GM19397 (cell line): ENCODE measurements at regions not wholly inside any gene's neighbourhood (a gene's known extent, or its start where the extent isn't known, plus 50 kb on each side); places are given as distances from the start of the nearest gene placed in this dataset.
A peak's percentile ranks its signal among the peaks of the same experiment; 100 is the strongest.

Experiments used
- ATAC-seq: cut with Tn5 transposase; IDR thresholded peaks from one replicate; pipeline ENCODE4 v1.9.1; 2021; ENCODE audit warnings: mild to moderate bottlenecking, moderate library complexity; ENCODE audit not compliant: unreplicated experiment

DNA sequence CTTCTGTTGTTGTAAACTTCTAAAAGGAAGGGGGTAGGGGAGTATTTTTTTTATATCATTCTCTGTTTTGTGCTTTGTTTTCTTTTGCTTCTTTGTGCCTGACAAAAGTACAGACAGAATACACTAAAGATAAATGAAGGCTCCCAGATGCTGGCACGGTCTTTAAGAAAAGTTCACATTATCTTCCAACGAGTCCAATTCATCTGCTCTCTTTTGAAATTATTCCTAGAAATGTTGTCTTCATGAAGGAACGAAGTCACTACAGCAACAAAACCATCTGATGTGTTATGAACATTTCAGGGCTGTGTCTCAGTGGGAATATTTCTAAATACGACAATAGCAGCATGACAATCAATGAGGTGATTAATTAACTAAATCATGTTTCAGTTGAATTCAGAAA is 813.8 kb upstream of the HTR2C start:
- ATAC-seq: no peak

- ATAC-seq: no peak
These were observed 824.5 kb upstream of the HTR2C start for GRCh38 chrX:113759422-113759821.

DNA sequence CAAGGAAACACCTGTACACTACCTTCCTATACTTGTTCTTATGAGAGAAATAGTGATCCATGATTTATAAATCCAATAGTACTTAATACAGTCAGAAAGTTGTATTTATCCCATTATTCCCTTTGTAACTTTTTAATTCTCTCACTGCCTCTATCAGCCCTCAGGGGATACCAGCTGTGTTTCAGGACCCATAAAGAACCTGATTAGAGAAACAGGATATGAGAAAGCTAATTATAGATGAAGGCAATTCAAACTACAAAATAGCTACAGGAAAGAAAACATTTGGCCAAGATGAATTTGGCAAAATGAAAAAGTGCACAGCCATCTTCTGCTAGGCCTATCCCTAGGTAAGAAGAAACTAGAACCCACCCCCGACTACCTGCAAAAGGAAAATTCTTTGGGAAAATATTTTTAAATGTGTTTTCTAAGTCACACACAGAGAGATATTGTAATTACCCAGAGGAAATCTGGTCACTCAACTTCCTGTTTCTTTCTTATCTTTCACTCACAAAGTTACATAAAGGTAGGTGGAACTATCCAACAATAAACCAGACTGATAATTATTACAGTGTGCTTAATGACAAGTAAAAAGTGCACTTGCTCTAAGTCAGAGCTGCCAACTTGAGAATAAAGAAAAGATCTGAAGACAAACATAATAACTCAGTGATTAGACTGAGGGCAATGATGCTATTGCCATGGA is 836.5 kb upstream of the HTR2C start:
- ATAC-seq: peak; percentile 57

GRCh38 chrX:113743069-113743468 is 840.8 kb upstream of the HTR2C start:
- peak; percentile 57 for ATAC-seq

GRCh38 chrX:113741744-113742143 is 842.1 kb upstream of the HTR2C start:
- no peak for ATAC-seq

DNA sequence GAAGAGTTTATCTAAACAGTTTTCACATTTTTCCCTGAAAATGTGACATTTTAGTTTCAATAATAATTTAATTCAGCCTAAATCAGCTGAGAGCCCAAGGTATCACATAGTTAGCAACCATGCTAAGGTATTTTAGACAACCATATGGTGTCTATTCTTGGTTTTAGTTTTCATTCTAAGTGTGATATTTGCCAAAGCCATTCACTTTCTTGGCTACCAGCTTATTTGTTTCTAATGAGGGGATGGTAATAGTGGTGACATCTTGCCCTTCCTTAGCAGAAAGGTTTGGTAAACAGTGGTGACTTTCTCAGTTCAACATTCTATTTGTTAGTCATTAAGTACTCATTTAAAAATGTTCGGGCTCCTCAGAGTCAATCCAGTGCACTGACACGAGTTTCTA is 854.9 kb upstream of the HTR2C start:
- no peak for ATAC-seq

DNA sequence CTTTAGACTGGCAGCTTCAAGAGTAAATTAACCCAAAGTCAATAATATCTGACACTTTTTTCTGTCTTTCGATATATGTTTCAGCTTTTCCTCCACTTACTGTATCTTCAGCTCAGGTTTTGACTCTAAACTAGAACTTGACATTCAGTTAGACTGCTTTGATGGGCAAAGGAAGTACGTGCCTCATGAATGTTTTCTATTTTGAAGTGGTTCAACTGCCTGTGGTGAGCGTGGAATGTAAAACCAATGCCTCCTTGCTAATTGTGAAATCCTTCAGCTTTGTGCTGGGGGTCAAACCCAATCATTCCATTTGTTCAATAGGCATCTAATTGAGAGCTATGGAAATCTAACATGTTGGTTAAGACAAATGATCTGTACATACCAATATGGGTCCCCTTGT is 857.0 kb upstream of the HTR2C start:
- no peak for ATAC-seq

- peak; percentile 58 for ATAC-seq
These were observed 857.4 kb upstream of the HTR2C start for GRCh38 chrX:113726466-113726865.

GRCh38 chrX:113726009-113726408 is 857.9 kb upstream of the HTR2C start:
- peak; percentile 32 for ATAC-seq

GRCh38 chrX:113699939-113700338 is 859.3 kb upstream of the AMOT start:
- ATAC-seq: no peak

DNA sequence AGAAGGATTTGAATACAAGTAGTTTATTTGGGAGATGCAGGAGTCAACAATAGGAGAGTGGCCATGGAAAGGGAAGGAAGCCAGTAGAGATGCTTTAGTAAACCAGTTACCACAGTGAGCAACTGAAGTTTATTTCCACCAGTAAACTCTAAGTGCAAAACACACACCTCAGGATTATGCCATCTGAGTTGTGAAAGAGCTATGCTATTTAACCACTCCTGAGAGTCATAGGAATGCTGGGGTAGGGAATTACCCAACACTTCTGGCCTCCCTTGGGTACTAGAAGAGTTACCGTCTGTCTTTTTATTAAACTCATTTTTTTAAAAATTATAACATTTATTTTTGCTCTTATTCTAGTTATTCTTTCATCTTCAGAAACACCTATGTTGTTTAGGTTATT is 834.6 kb upstream of the AMOT start:
- ATAC-seq: no peak

GRCh38 chrX:113651306-113651705 is 810.7 kb upstream of the AMOT start:
- ATAC-seq: no peak

- ATAC-seq: no peak
These were observed 803.8 kb upstream of the AMOT start for GRCh38 chrX:113644426-113644825.

DNA sequence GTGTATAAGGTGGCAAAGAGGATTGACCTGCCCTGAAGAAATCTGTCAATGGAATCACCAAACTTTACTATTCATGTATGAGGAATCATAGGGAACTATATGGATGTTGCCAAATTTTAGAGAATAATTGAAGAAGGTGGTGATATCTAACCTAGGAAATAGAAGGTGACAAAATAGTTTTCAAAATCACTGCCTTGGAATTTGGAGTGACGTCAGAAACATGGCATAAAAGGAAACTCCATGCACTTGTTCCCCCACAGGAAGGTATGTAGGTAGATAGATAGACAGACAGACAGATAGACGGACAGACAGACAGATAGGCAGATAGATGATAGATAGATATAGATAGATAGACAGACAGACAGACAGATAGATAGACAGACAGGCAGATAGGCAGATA is 793.9 kb upstream of the AMOT start:
- ATAC-seq: no peak

DNA sequence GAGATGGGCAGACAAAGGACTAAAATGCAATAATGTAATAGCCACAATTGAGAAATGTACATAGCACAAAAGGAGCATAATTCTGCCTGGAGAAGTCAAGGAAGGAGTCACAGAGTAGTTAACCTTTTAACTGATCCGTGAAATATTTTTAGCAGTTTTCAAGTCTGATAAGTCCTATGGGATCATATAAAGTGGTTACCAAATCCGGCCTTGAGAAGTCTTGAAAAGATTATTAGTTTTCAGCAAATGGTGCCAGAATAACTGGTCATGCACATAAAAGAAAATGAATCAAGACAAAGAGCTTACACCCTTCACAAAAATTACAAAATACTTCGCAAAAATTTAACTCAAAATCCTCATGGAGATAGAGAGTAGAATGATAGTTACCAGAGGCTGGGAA is 788.7 kb upstream of the AMOT start:
- no peak for ATAC-seq

DNA sequence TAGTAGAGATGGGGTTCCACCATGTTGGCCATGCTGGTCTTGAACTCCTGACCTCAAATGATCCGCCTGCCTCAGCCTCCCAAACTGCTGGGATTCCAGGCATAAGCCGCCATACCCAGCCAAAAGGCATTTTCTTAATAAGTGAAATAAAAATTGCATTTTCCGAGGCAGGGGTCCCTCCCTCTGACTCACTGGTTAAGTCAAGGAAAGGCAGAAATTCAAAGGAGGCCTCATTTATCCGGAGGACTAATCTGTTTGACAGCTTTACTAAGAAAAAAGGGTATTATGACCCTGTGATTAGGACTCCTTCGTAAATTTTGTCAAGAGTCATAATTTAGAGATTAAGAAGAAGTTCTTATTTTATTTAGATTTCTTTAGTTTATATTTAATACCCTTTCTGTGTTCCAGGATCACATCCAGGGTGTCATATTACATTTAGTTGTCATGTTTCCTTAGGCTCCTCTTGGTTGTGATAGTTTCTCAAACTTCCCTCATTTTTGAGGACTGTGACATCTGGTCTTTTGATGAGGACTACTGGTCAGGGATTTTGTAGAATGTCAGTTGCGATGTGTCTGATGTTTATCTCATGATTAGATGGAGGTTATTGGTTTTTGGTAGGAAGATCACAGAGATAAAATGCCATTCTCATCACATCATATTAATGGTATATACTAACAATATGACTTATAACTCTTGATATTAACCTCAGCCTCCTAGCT is 753.7 kb upstream of the AMOT start:
- ATAC-seq: no peak

GRCh38 chrX:113586281-113586898 is 745.8 kb upstream of the AMOT start:
- no peak for ATAC-seq

DNA sequence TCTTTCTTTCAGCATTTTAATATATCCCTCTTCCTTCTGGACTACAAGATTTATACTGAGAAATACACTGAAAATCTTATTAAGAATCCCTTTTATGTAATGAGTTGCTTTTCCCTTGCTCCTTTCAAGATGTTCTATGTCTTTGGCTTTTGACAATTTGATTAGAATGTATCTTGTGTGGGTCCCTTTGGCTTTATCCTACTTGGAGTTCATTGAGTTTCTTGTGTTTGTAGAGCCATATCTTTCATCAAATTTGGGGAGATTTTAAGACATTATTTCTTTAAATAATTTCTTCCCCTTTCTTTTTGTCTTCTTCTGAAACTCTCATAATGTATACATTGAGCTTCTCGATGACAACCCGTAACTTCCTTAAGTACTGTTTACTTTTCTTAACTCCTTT is 739.9 kb upstream of the AMOT start:
- no peak for ATAC-seq

DNA sequence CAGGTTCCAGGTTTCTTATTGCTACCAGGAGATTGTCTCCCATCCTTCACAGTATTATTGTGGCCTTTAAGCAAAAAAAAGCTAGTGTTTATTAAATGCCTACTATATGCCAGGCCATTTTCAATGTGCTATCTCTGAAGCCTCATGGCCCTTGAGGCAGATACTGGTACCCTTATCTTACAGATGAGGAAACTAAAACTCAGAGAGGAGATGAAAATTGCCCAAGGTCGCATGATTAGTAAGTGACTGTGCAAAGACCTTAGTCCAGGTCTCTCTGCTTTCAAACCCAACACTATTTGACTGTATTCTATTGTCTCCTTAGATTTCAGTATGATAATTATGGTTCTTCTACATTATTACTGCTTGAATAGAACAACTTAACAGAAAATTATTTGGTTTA is 717.9 kb upstream of the AMOT start:
- ATAC-seq: no peak

DNA sequence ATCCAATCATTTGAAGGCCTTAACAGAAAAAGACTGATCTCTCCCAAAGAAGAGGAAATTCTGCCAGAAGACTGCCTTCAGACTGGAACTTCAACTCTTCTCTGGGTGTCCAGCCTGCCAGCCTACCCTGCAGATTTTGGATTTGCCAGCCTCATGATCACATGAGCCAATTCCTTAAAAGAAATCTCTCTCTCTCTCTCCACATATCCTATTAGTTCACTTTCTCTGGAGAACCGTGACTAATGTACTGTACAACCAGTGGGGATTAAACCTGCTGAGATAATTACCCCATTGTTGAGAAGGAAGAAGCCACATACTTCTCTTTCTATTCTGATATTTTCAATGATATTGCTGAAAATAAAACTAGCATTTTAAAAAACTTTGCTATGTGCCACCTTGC is 711.3 kb upstream of the AMOT start:
- ATAC-seq: no peak

DNA sequence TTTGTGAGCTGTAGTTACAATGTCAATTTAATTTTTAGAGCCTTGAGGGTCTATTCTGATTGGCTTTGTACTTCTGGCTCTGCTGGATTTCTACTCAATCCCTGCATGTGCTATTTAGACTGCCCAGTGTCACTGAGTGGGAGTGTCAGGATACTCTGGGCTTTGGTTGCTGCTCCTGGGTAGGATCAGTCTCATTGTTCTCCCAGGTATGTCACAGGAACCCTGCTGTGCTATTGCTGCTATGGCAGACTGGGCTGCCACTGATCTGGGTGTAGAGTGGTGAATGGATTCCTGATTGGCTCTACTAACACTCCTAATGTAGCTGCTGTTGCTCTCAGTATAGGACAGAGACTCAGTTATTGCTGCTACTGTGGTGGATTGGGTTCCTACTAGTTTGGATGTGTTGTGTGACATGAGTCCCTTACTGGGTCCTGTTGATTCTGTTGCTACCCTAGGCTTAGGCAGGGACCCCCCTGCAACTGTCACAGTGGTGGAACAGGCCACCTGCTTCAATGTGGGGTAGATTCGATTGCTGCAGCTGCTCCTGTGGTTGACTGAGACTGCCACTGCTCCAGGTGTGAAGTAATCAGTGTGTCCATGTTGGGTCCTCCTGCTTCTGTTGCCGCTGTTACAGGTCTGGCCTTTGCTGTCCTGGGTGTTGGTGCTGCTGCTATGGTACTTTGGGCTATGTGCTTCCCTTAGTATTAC is 707.8 kb upstream of the AMOT start:
- no peak for ATAC-seq

DNA sequence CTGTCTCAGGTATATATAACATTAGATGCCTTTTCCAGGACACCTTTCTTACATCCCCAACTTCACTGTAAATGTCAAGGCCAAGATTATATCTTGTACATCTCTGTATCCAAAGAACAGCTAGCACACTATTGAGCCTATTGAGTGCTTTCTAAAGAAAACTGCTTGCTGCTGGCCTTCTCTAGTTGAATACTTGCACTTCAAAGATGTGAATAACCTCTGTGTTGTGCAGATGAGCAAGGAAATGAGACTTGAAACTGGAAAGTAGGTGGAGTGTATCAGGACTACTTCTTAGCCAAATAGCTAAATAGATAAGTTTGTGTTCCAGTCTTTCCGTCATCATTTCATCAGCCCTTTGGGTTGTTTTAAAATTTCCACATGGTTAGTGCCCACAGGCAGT is 704.4 kb upstream of the AMOT start:
- no peak for ATAC-seq
